ENCODE measurements at regions not wholly inside any gene's neighbourhood (a gene's known extent, or its start where the extent isn't known, plus 50 kb on each side); places are given as distances from the start of the nearest gene placed in this dataset.

DNA sequence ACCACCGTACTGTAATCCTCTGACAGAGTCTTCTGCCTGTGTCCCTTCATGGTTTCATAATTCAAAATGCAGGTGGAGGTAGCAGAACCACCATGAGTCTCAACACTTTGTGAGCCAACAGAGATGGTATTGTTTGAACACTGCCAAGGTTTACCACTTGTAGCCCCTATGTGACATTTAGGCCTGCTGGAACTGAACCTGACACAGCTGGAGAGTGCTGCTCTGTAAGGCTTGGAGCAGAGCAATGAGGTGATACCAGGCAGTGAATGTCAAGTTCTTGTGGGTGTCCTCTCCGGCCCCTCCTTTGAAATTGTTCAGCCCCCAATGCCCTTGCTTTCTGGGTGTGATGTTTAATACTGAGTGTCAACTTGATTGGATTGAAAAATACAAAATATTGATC, 1042.9 kb downstream of the ARAP2 start:
- TF ChIP-seq CTCF (conservative IDR thresholded peaks at IDR 0.05; ENCODE audit: low read length): no peak
- TF ChIP-seq EZH2phosphoT487 (IDR thresholded peaks at IDR 0.05; ENCODE audit: borderline replicate concordance): no peak

Data from Loucy (cell line).